PC-3 (cell line): ENCODE measurements at regions not wholly inside any gene's neighbourhood (a gene's known extent, or its start where the extent isn't known, plus 50 kb on each side); places are given as distances from the start of the nearest gene placed in this dataset.

Experiments used
- ATAC-seq: fragments of 200-7000 bp; cut with Tn5 transposase; 2 replicates; pipeline ENCODE4 v1.9.1; 2020; ENCODE audit warnings: mild to moderate bottlenecking, moderate library complexity
- BruUV-seq: library from RNA; stranded (reverse); fragments of 400-500 nt; replicated peaks from 2 replicates; lab custom pipeline; 2021; lab: Mats Ljungman, UMichigan
- CTCF ChIA-PET: fragments of 300-600 bp; sonication (Branson Sonifier 250); formaldehyde crosslinking; loops from one replicate; lab custom pipeline; 2022; ENCODE audit warnings: antibody characterized with exemption; lab: Charles Lee
- POLR2A ChIA-PET: fragments of 300-600 bp; sonication (Branson Sonifier 250); formaldehyde crosslinking; loops from one replicate; lab custom pipeline; 2022; ENCODE audit warnings: antibody characterized with exemption; ENCODE audit not compliant: unreplicated experiment; lab: Charles Lee
- DNase-seq: peaks from one replicate; pipeline ENCODE4 v3.0.0-alpha.2; 2015
- H2AFZ ChIP-seq: fragments of 300-600 bp; sonication (generic); 2 replicates; pipeline ENCODE4 v1.6.0; 2016; ENCODE audit warnings: antibody characterized with exemption, low read length
- H3F3A ChIP-seq: fragments of 300-600 bp; sonication (generic); one replicate; pipeline ENCODE4 v1.6.0; 2017; ENCODE audit warnings: antibody characterized with exemption, low read length, control low read depth, mild to moderate bottlenecking; ENCODE audit not compliant: unreplicated experiment
- H3K27ac ChIP-seq: fragments of 300-600 bp; sonication (generic); 2 replicates; pipeline ENCODE4 v1.5.1; 2016; ENCODE audit warnings: mild to moderate bottlenecking, low read length
- H3K27me3 ChIP-seq: fragments of 300-600 bp; sonication (generic); 2 replicates; pipeline ENCODE4 v1.6.1; 2016; ENCODE audit warnings: low read length, mixed read lengths
- H3K36me3 ChIP-seq: fragments of 300-600 bp; sonication (generic); 2 replicates; pipeline ENCODE4 v1.6.1; 2016; ENCODE audit warnings: low read depth, mixed run types, low read length, mixed read lengths
- H3K4me1 ChIP-seq: fragments of 300-600 bp; sonication (generic); 2 replicates; pipeline ENCODE4 v1.5.1; 2016; ENCODE audit warnings: low read length; ENCODE audit not compliant: insufficient read depth
- H3K4me2 ChIP-seq: fragments of 300-600 bp; sonication (generic); 2 replicates; pipeline ENCODE4 v1.6.0; 2016; ENCODE audit warnings: low read length
- H3K4me3 ChIP-seq: fragments of 300-600 bp; sonication (generic); 2 replicates; pipeline ENCODE4 v1.5.1; 2016; ENCODE audit warnings: mild to moderate bottlenecking, low read length, mixed read lengths
- H3K79me2 ChIP-seq: fragments of 300-600 bp; sonication (generic); 2 replicates; pipeline ENCODE4 v1.6.1; 2017; ENCODE audit warnings: low read length, mixed read lengths
- H3K9ac ChIP-seq: fragments of 300-600 bp; sonication (generic); 2 replicates; pipeline ENCODE4 v1.6.0; 2016; ENCODE audit warnings: mild to moderate bottlenecking, low read length
- H3K9me2 ChIP-seq: fragments of 300-600 bp; sonication (generic); replicated peaks from 2 replicates; pipeline ENCODE4 v1.6.1; 2016; ENCODE audit warnings: mixed run types, low read length, mixed read lengths
- H3K9me3 ChIP-seq: fragments of 300-600 bp; sonication (generic); 2 replicates; pipeline ENCODE4 v1.6.1; 2016; ENCODE audit warnings: low read length, mixed read lengths
- H4K20me1 ChIP-seq: fragments of 300-600 bp; sonication (generic); 2 replicates; pipeline ENCODE4 v1.6.1; 2016; ENCODE audit warnings: low read length, mixed read lengths
- CTCF ChIP-seq: fragments of 300-600 bp; sonication (generic); conservative IDR thresholded peaks from 2 replicates; pipeline ENCODE4 v1.5.1; 2017; ENCODE audit warnings: antibody characterized with exemption, low read depth, mild to moderate bottlenecking, low read length
- EZH2 ChIP-seq: fragments of 300-600 bp; sonication (generic); IDR thresholded peaks from one replicate; pipeline ENCODE4 v1.6.1; 2017; ENCODE audit warnings: antibody characterized with exemption, mild to moderate bottlenecking, low read length; ENCODE audit not compliant: unreplicated experiment
- EZH2phosphoT487 ChIP-seq: fragments of 300-600 bp; sonication (generic); IDR thresholded peaks from 2 replicates; pipeline ENCODE4 v1.6.1; 2018; ENCODE audit warnings: mild to moderate bottlenecking, antibody characterized with exemption, low read length, borderline replicate concordance
- intact Hi-C: fragments of 100-400 bp; cut with micrococcal nuclease; formaldehyde crosslinking; loops from 2 replicates; pipeline ENCODE4 v1.9.0; 2023

- Histone ChIP-seq H3K9ac (no peak overlapping the region), H2AFZ (no peak overlapping the region), H3K27me3 (no peaks in the 10 kb centered on the region), H3F3A (no peaks in the 10 kb centered on the region), H3K4me1 (peaks cover 8% of the 10 kb centered on the region; the same call in 1 of the 2 replicates), H3K79me2 (no peaks in the 10 kb centered on the region), H3K27ac (no peak overlapping the region), H3K9me2 (no peaks in the 10 kb centered on the region), H3K36me3 (no peaks in the 10 kb centered on the region), H4K20me1 (no peaks in the 10 kb centered on the region), H3K4me2 (no peak overlapping the region), H3K4me3 (no peak overlapping the region), H3K9me3 (no peaks in the 10 kb centered on the region)
- ATAC-seq (no peak), DNase-seq (no peak)
- TF ChIP-seq EZH2phosphoT487 (no peak), CTCF (no peak), EZH2 (no peak)
- BruUV-seq, result no TSS peak
- CTCF ChIA-PET, result no interaction called here
- intact Hi-C loops, result no loop called here
- POLR2A ChIA-PET, result no interaction called here
Measured at GRCh38 chr6:155646443-155646842, 190.8 kb upstream of the NOX3 start.

- no peaks in the 10 kb centered on the region for H3F3A ChIP-seq
- POLR2A ChIA-PET, result interaction anchor here (0.7 kb wide), 1 partner anchor 99 kb away, joined by 4 read pairs; no protein-coding TSS in a partner anchor
- no peak for TF ChIP-seq EZH2
- no peak for TF ChIP-seq EZH2phosphoT487
- no peak for TF ChIP-seq CTCF
- no peak overlapping the region for H2AFZ ChIP-seq
- H3K79me2 ChIP-seq, result no peaks in the 10 kb centered on the region
- peak; percentile 58 for DNase-seq
- no peaks in the 10 kb centered on the region for H4K20me1 ChIP-seq
- H3K4me3 ChIP-seq, result no peak overlapping the region
- H3K9me3 ChIP-seq, result no peaks in the 10 kb centered on the region
- no peaks in the 10 kb centered on the region for H3K27me3 ChIP-seq
- no peaks in the 10 kb centered on the region for H3K36me3 ChIP-seq
- no peak overlapping the region for H3K27ac ChIP-seq
- ATAC-seq, result peak; percentile 92
- intact Hi-C loops, result loop anchor here (1.0 kb wide), 1 partner anchor 84 kb away; no protein-coding TSS in a partner anchor
- H3K4me2 ChIP-seq, result 0 out of 2 replicates have a peak overlapping the region, but pooled peaks have one; percentile 20
- no TSS peak for BruUV-seq
- no peaks in the 10 kb centered on the region for H3K9me2 ChIP-seq
- H3K9ac ChIP-seq, result no peak overlapping the region
- CTCF ChIA-PET, result interaction anchor here (0.6 kb wide), 1 partner anchor 725 kb away, joined by 3 read pairs; no protein-coding TSS in a partner anchor
- peaks cover 8% of the 10 kb centered on the region; the same call in 1 of the 2 replicates for H3K4me1 ChIP-seq
Measured at GRCh38 chr6:155645325-155645724, 189.7 kb upstream of the NOX3 start.

- H2AFZ ChIP-seq, result no peak overlapping the region
- H3K9me3 ChIP-seq, result no peaks in the 10 kb centered on the region
- no peak overlapping the region for H3K4me3 ChIP-seq
- TF ChIP-seq EZH2phosphoT487 (no peak), EZH2 (no peak), CTCF (no peak)
- no peak overlapping the region for H3K4me2 ChIP-seq
- H3K4me1 ChIP-seq, result peaks cover 19% of the 10 kb centered on the region; the same call in 1 of the 2 replicates
- intact Hi-C loops, result no loop called here
- no peak for DNase-seq
- H3K79me2 ChIP-seq, result no peaks in the 10 kb centered on the region
- CTCF ChIA-PET, result no interaction called here
- no TSS peak for BruUV-seq
- no peaks in the 10 kb centered on the region for H3K27me3 ChIP-seq
- no peaks in the 10 kb centered on the region for H3K36me3 ChIP-seq
- no peak for ATAC-seq
- H3K27ac ChIP-seq, result no peak overlapping the region
- H3K9ac ChIP-seq, result no peak overlapping the region
- no peaks in the 10 kb centered on the region for H4K20me1 ChIP-seq
- no peaks in the 10 kb centered on the region for H3F3A ChIP-seq
- no peaks in the 10 kb centered on the region for H3K9me2 ChIP-seq
- POLR2A ChIA-PET, result no interaction called here
Measured at GRCh38 chr6:155641603-155642002, 186.0 kb upstream of the NOX3 start.
